ELR (cell line): ENCODE measurements at regions not wholly inside any gene's neighbourhood (a gene's known extent, or its start where the extent isn't known, plus 50 kb on each side); places are given as distances from the start of the nearest gene placed in this dataset.
A peak's percentile ranks its signal among the peaks of the same experiment; 100 is the strongest.

Experiments
- DNase-seq: peaks from one replicate; pipeline ENCODE4 v3.0.0-alpha.2; 2015; ENCODE audit warnings: low read depth

DNA sequence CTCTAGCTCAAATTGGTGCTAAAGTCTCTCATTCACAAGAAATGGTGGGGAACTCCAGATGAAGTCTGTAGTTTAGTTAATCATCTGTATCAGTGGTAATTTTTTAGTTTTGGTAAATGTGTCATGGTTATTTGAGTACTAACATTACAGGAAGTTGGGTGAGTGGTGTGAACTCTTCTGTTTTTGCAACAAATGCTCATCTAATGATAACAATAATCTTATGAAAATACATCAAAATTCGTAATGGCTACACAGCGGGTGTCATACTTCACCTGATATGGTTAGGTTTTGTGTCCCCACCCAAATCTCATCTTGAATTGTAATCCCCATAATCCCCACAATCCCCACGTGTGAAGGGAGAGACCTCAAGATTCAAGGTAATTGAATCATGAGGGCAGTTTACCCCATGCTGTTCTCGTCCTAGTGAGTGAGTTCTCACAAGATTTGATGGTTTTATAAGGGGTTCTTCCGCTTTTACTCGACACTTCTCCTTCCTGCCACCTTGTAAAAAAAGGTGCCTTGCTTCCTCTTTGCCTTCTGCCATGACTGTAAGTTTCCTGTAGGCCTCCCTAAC is 209.3 kb upstream of the FOXN3 start:
- no peak for DNase-seq

DNA sequence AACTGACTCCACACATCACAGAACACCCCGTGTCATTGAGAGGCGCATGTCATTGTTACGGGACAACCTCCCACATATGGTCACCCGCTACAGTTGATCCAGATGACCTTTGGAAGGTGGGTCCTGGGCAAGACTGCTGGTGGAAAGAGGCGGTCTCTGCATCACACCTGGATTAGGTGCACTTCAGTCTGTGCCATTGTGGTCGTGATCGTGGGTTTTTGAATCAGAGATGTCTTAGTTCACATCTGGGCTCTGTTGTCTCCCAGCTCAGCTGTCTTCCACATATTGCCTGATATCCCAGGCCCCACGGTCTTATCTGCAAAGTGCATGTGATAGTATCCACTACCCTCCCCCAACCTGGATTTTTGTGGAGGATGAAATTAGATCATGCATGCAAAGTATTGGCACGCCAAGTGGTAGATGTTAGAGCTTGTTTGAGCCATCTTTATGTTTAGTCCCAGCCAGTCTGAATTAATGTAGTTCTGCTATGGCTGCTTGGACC is 208.7 kb upstream of the FOXN3 start:
- DNase-seq: no peak

DNA sequence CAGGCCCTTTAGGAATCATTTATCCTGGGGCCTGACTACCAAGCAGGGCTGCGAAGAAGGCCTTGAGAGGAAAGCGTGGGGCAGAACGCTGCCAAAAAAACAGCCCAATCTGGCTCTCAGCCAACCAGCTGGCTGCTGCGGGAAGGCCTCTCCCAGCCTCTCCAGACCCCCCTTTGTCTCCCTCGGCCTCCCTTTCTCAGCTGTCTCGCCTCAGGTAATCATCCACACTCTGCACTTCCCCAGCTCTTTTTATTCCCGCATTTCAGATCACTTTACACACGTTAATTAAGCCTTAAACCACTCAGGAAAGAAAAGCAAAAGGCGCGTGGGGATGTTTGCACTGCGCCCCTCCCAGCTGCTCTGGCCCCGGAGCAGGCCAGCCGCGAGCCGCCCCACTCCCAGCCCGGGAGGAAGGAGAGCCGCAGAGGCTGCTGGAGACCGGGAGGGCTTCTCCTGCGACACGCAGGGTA is 208.2 kb upstream of the FOXN3 start:
- no peak for DNase-seq

DNA sequence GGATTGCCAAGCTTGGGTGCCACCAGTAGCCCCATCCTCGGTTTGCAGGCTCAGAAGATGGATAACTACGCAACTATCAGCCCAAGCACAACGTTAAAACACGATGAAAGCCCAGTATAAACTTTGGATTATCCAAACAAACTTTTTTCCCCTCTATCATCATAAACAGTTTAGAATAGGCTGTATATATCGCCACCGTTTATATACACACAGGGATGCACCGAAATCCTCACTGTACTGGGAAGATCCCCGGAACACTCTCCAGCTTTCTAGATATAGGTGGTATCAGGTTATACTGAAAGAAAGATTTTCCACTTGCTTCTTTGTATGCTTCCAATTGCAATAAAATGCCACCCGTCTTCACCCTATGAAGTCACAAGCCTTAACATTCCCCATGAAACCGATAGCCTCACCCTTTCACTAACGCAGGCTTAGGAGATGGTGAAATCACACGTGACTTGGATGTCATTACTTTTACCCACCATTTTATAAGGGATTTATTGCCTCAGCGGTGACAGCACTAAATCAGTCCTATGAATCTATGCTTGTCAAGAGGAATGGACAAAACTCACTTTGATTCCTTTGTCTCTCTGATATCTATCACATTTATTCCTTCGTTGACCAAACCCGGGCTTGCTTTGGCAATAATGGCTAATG is 207.6 kb upstream of the FOXN3 start:
- DNase-seq: no peak

DNA sequence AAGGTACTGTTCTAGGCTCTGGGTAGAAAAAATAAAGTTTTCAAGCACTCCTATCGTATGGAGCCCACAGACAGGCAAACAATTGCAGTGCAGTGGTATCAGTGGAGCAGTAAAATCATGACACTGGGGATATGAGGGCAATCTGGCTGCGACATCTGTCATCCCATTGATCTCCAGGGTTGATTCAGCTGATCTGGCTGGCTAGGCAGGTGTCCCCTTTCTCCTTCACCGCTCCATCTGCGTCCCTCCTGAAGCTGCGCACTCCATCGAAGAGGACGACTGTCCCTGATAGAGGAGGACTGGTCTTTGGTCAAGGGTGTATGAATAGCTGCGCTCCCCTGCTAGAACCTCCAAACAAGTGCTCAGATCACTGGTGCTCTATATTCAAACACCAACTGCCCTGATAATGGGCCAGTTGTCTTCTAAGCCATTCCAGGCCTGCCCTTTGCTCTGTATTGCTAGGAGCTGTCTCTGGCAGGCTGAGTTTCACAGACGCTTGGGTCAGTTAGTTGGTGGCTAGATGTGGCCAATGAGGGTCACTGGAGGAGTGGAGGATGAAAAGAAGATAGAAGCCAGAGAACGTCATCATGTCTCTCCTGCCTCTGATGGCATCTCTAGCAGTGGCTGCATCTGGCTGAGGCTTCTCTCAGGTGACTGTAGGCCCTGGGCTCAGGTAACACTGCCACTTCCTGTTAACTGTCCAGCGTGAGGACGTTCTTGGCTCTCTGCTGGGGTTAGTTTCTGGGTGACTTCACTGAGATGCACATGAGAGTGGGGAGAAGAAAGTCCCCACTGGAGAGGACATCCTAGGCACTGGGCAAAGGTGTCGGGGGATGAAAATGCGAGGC is 205.0 kb upstream of the FOXN3 start:
- DNase-seq: no peak

DNA sequence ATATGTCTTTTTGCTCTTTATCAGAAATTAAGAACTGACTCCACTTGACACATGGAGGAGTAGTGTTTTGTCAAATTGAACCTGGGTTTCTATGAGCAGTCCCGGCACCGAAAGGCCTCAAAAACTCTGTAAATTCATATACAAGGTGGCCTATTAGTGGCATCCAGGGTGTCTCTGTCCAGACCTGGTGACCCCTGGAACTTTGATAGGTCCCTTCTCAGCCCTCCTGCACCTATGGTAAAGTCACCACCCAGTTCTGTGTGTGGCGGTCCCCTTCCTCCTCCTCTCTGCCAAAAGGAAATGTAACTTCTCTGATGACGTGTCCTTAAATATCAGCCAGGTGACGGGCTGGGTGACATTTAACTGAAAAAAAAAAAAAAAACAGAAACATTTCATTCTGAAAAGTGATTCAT is 204.0 kb upstream of the FOXN3 start:
- DNase-seq: no peak

DNA sequence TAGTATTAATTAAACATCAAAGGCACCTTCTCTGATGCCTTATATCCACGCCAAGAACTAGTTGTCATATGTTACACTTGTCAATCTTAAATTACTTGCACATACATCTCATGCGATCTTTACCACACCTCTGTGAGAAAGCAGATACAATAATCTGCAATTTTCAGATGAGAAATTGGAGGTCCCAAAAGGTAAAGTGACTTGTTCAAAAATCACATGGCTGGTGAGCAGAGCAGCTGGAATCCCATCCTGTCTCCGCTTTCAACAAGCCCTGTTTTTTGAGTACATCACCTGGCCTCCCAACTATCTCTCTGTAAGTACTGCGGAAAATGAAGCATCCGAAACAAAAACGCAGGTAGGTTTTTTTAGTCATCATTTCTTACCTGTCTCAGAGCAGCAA is 203.4 kb upstream of the FOXN3 start:
- DNase-seq: no peak

DNA sequence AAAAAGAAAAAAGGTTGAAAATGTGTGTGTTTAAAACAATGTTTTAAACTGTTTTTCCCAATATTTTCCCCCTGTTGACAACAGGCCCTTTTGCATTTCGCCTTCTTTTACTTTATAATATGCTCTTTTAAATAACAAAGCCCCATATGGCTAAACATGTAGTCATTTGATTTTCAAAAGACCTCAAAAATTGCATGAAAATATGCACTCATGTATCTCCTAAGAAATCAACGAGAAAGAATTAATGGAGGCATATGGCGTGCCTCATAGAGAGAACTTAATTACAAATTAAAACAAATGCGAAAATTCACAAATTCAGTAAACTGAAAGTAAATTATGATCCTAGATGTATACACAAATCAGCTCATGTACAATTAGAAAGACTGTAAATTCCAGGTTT is 202.6 kb upstream of the FOXN3 start:
- no peak for DNase-seq

DNA sequence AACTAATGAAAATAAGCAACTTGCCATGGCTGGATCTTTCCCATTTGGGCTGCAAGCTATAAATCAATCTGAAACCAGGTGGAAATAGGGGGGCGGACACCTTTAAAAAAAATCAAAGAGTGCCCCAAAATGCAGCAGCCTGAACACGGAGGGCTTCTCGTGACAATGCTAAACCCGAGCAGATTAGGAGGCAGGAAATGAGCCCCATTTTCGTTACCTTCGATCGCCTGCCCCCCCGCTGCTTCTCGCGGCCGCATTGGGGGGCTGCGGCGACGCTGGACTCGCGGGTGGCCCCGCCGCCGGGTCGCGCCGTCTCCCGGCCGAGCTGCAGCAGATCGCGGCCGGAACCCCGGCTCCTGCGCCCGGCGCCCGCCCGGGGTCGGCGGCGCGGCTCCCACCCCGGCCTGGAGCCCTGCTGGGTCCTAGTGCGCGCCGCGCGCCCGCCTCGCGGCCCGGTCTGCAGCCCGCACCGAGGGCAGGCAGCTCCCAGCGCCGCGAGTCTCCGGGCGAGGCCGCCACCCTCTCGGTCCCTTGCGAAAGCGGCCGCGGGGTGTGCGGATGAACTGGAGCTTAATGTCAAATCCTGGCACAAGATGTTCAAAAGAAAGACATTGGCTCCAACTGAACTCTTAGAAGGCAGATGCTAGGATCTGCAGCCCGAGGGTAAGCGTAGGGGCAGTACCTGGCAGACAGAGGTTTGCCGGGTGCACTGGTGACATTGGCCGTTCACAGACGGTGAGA is 201.9 kb upstream of the FOXN3 start:
- peak; percentile 64 for DNase-seq

DNA sequence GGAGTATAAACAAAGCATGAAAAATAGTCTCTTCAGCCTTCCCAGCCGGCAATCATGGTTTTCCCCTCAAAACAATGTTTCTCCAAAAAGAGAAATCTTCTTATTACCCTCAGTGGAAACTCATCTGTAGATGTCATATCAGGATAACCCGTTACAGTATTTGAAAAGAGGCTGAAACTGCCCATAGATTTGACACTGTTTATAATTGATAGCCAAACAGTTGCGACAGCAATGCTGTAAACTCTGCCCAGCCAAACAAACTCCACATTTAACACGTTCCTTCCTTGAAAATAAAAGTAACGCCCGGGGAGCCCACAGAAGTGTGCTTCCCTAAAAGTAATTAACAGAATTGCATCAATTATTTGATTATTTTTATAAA is 201.3 kb upstream of the FOXN3 start:
- DNase-seq: no peak

DNA sequence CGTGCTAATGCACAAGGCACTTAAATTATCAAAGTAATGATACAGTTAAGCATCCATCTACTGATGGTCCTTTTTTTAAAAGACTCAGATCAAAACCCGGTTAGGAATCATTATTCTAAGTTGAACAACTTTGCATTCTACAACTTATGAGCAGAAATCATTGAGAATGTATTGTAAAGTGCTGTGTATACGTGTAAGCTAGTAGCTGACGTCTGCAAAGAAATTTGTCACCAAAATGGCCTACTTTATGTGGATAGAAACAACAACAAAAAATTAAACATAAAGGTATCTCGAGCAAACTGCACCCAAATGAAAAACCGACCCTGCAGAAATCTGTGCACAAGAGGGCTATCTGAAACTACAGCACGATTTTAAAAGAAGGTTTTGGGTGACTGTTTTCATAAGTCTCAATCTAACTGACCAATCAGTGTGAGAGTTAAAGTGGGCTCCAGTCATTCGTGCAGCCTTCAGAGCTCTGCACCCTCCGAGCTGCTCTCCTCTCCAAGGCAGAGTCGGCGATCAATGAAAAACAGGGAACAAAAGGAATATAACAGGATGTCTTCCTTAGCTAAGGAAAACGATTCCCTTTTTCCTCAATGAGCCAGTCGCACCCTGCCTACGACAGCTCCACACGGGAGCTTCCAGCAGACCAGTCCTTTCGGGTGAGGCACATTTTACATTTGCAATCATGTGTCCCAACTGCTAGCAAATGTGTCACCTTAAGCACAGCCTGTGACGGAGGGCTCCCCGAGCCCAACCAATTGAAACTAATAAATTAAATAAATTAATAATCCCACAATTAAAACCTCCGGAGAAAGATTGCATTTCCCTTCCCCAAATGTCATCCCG is 200.7 kb upstream of the FOXN3 start:
- peak; percentile 43 for DNase-seq

DNA sequence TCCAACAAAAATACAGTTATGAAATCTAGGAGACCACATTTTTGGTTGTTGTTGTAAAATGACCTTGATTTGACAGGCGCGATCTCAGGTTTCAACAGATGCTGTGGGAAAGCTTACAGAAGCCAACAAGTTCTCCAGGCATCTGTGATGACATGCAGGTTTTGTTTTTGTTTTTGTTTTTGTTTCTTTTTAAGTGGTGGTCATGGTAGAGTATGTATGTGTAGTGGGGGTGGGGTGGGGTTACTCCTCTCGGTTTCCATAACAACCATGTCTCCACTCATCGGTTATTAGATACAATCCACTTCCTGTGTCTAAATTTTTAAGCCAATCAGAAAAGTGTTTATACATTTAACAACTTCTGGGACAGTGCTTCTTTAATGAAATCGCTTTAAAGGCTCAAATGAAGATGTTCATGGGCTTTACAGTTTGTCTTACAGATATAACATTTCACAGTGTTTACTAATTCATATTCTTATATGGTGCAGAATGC is 199.9 kb upstream of the FOXN3 start:
- peak; percentile 14 for DNase-seq

DNA sequence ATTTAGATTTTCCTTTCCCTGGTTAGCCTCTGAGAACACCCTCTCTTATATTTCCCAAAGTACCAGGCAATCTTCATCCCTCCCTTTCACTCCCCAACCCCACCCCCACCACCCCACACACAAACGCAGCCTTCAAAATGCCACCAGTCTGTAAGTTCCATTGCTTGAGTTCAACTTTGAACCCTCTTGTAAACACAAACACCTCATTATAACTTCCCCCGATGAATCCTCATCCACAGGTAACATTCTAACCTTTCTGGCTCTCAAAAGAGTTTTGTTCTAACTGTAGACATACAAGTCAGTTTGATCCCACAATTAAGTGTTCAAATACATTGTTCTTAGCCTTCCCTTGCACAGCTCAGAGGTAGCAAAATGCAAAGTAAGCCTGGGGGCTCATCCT is 199.4 kb upstream of the FOXN3 start:
- DNase-seq: no peak

DNA sequence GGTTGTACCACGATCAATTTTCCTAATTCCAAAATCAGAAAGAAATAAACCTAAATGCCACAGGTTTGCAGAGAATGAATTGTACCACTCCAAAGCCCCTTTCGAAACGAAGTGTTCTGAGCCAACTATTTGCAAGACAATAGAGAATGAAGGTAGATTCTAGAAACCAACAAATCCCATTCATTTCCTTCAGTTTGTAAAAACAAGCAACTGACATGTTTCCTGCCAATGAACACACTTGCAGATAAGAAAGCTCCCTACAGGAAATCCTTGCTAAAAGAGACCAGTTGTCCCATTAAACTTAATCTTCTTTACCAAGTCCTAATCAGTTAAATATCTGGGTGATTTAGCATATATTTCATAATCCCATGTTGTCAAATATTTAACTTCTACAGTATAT is 198.4 kb upstream of the FOXN3 start:
- DNase-seq: no peak

DNA sequence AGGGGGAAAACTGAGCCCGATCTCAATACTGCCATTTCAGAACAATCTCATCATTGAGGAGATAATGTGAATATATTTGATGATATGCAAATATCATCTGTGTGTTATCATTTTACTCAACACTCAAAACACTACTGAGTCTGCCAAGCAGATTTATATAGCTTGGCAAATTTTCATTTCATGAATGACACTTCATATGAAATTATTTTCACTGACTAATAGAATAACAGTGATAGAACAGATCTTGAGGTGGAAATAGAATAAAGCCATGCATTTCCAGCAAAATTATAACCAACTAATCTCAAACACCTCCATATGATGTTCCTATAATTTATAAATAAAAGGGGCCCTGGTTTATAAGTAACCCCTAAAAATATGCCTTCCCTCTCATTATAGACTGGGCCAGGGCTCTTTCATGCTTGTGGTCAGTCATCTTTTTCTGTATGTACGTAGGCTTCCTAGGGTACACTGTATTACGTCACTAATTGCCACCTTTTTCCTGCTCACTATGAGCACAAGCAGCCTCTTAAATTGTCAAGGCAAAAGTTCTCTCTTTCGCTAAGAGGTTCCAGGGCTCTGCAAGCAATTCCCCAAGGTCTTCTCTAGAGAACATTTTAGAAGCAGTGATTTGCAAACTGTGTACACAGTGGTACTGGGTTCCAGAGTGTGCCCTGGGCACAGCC is 197.1 kb upstream of the FOXN3 start:
- DNase-seq: no peak

DNA sequence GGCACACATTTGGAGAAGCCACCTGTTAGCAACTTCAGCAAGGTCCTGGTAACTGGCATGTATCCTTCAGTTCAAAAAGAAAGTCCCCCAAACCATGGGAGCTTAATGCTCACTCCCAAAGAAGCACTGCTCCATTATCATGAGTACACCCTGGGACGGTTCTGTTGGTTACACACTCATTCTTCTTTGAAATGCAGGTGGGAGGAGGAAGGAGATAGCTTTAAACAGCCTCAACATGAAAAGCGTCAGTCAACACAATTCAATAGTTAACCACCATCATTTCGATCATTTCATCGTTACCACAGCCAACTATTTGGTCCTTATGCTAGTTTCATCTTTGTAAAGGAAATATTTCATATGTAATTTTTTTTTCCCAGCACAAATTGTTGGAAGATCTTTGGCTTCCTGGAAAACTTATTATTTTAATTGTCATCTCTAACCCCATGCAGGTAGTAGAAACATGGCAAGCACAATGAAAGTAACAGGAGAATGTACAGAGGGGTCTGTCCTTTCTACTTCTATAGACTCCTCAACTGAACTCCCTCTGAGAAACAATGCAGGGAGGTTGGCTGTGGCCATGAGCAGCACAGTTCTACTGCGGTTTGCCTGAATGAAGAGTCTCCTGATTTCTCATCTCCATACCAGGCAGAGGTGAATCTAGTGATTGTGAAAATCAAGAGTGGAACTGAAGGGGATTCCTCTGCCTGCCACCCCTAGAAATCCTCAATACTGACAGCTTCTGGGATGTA is 196.4 kb upstream of the FOXN3 start:
- DNase-seq: no peak

DNA sequence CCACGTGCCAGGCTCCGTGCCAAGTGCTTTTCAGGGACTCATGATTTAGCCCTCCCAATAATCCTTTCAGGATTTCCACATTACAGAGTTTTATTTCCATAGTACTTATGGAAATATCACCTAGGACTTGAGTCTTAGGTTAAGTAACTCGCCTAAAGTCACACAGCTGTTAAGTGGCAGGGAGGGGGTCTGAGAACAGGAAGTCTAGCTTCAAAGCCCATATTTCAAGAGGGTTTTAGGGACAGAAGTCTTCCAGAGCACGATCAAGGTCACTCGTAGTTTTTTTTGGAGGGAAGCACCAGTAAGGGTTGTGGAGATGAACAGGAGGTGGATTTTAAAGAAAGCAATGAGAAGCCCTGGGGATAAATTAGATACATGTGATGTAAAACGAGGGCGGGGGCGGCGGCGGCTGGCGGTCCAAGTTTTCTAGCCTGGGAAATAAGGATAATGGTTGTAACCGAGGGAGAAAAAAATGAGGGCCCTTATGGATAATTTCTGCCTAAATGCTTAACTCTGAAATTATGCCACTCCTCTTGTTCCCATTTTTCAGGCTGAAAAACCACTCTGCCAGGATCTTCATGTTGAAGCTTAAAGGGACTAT is 192.6 kb upstream of the FOXN3 start:
- DNase-seq: no peak

DNA sequence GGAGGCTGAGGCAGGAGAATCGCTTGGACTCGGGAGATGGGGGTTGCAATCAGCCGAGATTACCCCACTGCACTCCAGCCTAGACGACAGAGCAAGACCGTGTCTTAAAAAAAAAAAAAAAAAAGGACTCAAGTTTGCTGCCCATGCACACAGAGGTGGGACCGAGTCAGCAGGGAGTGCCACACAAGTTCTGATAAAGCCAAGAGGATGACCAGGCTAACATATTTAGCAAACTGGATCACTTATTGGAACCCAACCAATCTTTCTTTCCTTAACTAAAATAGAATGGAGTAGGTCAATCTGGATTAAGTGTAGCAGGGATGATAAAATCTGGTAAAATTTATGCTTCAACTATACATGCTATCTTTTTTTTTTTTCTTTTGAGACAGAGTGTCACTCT is 190.4 kb upstream of the FOXN3 start:
- DNase-seq: no peak

DNA sequence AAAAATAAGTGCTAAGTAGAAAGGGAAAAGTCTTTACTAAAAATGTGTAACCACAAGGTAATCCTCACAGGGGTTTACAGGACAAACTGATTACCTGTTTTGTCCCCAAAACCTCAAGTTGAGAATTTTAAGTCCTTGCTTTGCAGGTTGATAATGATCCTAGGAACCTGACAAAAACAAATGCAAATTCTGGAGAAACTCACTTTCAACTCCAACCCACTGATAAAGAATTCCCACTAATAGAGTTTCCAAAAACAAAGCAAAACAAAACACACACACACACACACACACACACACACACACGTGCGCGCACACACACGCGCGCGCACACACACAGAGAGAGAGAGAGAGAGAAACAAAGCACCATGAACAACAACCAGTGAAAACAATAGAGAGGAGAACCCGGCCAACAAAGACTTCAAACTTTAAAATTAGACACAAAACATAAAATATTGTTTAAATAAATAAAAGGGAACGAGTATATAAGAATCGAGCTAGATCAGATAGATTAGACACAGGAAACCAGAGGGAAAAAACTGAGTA is 187.0 kb upstream of the FOXN3 start:
- no peak for DNase-seq
